ENCODE measurements at regions not wholly inside any gene's neighbourhood (a gene's known extent, or its start where the extent isn't known, plus 50 kb on each side); places are given as distances from the start of the nearest gene placed in this dataset.

DNA sequence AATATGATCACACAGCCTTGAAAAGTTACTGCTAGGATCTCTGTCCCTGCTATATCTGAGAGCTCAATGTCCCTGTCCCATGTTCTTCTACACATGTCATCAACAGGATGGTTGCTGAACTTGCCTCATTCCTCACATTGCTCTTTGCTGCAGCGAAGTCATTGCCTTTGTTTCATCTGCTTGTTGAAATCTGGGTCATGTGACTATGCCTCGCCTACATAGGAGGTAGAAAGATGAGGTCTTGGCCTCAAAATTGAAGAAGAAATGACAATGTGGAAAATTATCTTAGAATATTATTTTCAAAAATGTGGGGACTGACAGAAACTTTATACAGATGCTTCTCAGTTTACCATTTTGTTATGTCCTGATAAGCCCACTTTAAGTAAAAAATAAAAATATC, 494.2 kb downstream of the SOX5 start:
- H3K36me3 ChIP-seq (replicated peaks; ENCODE audit: low read depth, low read length) = no peaks in the 10 kb centered on the region
- no peak overlapping the region for H3K4me2 ChIP-seq (ENCODE audit: low read length)
- no peak overlapping the region for H3K4me3 ChIP-seq (ENCODE audit: low read length)
- H2AFZ ChIP-seq (ENCODE audit: low read depth, low read length) = no peak overlapping the region
- no peaks in the 10 kb centered on the region for H4K20me1 ChIP-seq (ENCODE audit: insufficient read depth, low read length)
- no peaks in the 10 kb centered on the region for H3K9me3 ChIP-seq (ENCODE audit: insufficient read depth, low read length)
- no peaks in the 10 kb centered on the region for H3K4me1 ChIP-seq (ENCODE audit: low read length)
- H3K27me3 ChIP-seq (ENCODE audit: low read depth, low read length) = no peaks in the 10 kb centered on the region
- H3K27ac ChIP-seq (ENCODE audit: low read length) = no peak overlapping the region
- TF ChIP-seq EZH2phosphoT487 (IDR thresholded peaks at IDR 0.05; ENCODE audit: low read depth) = no peak
- TF ChIP-seq, protein P1, sequence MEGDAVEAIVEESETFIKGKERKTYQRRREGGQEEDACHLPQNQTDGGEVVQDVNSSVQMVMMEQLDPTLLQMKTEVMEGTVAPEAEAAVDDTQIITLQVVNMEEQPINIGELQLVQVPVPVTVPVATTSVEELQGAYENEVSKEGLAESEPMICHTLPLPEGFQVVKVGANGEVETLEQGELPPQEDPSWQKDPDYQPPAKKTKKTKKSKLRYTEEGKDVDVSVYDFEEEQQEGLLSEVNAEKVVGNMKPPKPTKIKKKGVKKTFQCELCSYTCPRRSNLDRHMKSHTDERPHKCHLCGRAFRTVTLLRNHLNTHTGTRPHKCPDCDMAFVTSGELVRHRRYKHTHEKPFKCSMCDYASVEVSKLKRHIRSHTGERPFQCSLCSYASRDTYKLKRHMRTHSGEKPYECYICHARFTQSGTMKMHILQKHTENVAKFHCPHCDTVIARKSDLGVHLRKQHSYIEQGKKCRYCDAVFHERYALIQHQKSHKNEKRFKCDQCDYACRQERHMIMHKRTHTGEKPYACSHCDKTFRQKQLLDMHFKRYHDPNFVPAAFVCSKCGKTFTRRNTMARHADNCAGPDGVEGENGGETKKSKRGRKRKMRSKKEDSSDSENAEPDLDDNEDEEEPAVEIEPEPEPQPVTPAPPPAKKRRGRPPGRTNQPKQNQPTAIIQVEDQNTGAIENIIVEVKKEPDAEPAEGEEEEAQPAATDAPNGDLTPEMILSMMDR (IDR thresholded peaks at IDR 0.05; ENCODE audit: low read depth, low read length) = no peak
- H3K79me2 ChIP-seq (ENCODE audit: low read length) = no peaks in the 10 kb centered on the region
- H3K9ac ChIP-seq (ENCODE audit: low read length) = no peak overlapping the region

DNA sequence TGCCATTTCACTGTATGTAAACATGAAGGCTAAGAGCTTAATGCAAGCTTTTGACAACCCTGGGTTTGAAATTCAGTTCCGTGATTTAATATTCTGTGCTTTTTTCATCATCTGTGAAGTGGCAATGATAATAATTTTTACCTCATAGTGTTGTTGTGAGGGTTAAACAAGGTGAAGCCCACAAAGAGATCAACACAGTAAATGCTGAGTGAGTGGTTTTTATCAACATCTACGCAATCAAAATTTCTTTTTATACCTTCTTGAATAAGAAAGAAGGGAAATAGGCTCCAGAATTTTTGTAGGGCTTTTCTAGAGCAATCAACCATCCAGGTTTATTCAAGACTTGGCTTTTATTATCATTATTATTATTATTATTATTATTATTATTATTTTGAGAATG, 490.8 kb downstream of the SOX5 start:
- Histone ChIP-seq H4K20me1 (ENCODE audit: insufficient read depth, low read length) (no peaks in the 10 kb centered on the region), H2AFZ (ENCODE audit: low read depth, low read length) (no peak overlapping the region), H3K4me1 (ENCODE audit: low read length) (no peaks in the 10 kb centered on the region), H3K27ac (ENCODE audit: low read length) (no peak overlapping the region), H3K36me3 (replicated peaks; ENCODE audit: low read depth, low read length) (peaks cover 5% of the 10 kb centered on the region), H3K4me3 (ENCODE audit: low read length) (no peak overlapping the region), H3K9ac (ENCODE audit: low read length) (no peak overlapping the region), H3K27me3 (ENCODE audit: low read depth, low read length) (no peaks in the 10 kb centered on the region), H3K9me3 (ENCODE audit: insufficient read depth, low read length) (0 out of 2 replicates have a peak, but pooled peaks cover 12% of the 10 kb centered on the region), H3K4me2 (ENCODE audit: low read length) (no peak overlapping the region), H3K79me2 (ENCODE audit: low read length) (no peaks in the 10 kb centered on the region)
- TF ChIP-seq EZH2phosphoT487 (IDR thresholded peaks at IDR 0.05; ENCODE audit: low read depth) = no peak
- TF ChIP-seq, protein P1 (IDR thresholded peaks at IDR 0.05; ENCODE audit: low read depth, low read length) = no peak

DNA sequence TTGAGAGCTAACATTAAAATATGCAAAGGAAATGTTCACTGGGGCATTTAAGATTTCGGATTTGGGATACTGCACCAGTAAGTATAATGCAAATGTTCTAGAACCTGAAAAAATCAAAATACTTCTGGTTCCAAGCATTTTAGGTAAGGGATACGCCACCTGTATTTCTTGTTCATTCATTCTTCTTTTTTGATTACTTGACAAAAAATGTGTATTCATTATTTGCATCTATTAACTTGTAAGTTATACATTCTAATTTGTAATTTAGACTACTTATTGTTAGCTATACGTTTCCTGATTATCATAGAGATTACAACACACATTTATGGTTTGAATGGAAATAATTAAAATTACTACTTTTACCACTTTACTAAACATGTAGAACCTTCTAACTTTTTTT, 486.9 kb downstream of the SOX5 start:
- Histone ChIP-seq H3K36me3 (replicated peaks; ENCODE audit: low read depth, low read length) (peaks cover 5% of the 10 kb centered on the region), H2AFZ (ENCODE audit: low read depth, low read length) (no peak overlapping the region), H3K9ac (ENCODE audit: low read length) (no peak overlapping the region), H3K4me1 (ENCODE audit: low read length) (no peaks in the 10 kb centered on the region), H3K27me3 (ENCODE audit: low read depth, low read length) (no peaks in the 10 kb centered on the region), H3K4me2 (ENCODE audit: low read length) (no peak overlapping the region), H3K27ac (ENCODE audit: low read length) (no peak overlapping the region), H3K79me2 (ENCODE audit: low read length) (no peaks in the 10 kb centered on the region), H3K9me3 (ENCODE audit: insufficient read depth, low read length) (0 out of 2 replicates have a peak, but pooled peaks cover 12% of the 10 kb centered on the region), H4K20me1 (ENCODE audit: insufficient read depth, low read length) (no peaks in the 10 kb centered on the region), H3K4me3 (ENCODE audit: low read length) (no peak overlapping the region)
- no peak for TF ChIP-seq EZH2phosphoT487 (IDR thresholded peaks at IDR 0.05; ENCODE audit: low read depth)
- TF ChIP-seq, protein P1 (IDR thresholded peaks at IDR 0.05; ENCODE audit: low read depth, low read length) = no peak

DNA sequence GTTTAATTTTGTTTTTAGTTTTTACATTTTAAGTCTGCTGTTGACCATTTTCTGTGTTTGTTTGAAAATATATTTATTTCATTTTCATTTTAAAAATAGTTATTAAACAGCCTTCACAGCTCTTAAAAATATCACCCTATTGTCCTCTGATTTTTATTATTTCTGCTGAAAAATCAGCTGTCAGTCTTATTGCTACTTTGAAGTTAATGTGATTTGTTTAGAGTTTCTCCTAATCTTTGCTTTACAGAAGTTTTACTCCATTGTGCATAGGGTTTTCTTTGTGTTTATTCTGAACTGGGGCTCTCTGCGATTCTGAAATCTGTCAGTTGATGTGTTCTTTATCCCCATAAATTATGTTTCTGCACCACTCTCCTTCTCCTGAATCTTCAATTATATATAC, 486.3 kb downstream of the SOX5 start:
- no peak overlapping the region for H3K27ac ChIP-seq (ENCODE audit: low read length)
- H3K79me2 ChIP-seq (ENCODE audit: low read length) = no peaks in the 10 kb centered on the region
- H3K36me3 ChIP-seq (replicated peaks; ENCODE audit: low read depth, low read length) = peaks cover 5% of the 10 kb centered on the region
- no peak overlapping the region for H3K9ac ChIP-seq (ENCODE audit: low read length)
- no peak overlapping the region for H3K4me2 ChIP-seq (ENCODE audit: low read length)
- no peaks in the 10 kb centered on the region for H4K20me1 ChIP-seq (ENCODE audit: insufficient read depth, low read length)
- no peak for TF ChIP-seq EZH2phosphoT487 (IDR thresholded peaks at IDR 0.05; ENCODE audit: low read depth)
- TF ChIP-seq, protein P1 (IDR thresholded peaks at IDR 0.05; ENCODE audit: low read depth, low read length) = no peak
- no peaks in the 10 kb centered on the region for H3K4me1 ChIP-seq (ENCODE audit: low read length)
- 0 out of 2 replicates have a peak, but pooled peaks cover 12% of the 10 kb centered on the region for H3K9me3 ChIP-seq (ENCODE audit: insufficient read depth, low read length)
- H3K27me3 ChIP-seq (ENCODE audit: low read depth, low read length) = no peaks in the 10 kb centered on the region
- H3K4me3 ChIP-seq (ENCODE audit: low read length) = no peak overlapping the region
- no peak overlapping the region for H2AFZ ChIP-seq (ENCODE audit: low read depth, low read length)
